Cardiac fibroblast (primary cell): ENCODE measurements at regions not wholly inside any gene's neighbourhood (a gene's known extent, or its start where the extent isn't known, plus 50 kb on each side); places are given as distances from the start of the nearest gene placed in this dataset.

Experiments
- DNase-seq, 2 donors: peaks; one replicate each; pipeline versions ENCODE4 v3.0.0 to v3.0.0-alpha.2; 2010; ENCODE audit warnings: low read depth in 2 of 2
- H3K4me3 ChIP-seq, 2 donors: replicated peaks in 1 of 2; 1 replicate in 1 of 2; 2 replicates in 1 of 2; pipeline ENCODE4 v1.5.1; 2011; ENCODE audit warnings: low read depth in 2 of 2, low read length in 2 of 2, mild to moderate bottlenecking in 2 of 2, moderate library complexity in 1 of 2
- TF ChIP-seq, protein P1 (sequence below): IDR thresholded peaks from one replicate; pipeline ENCODE4 v1.5.1; 2011; ENCODE audit warnings: low read depth, mild to moderate bottlenecking, low read length, inconsistent platforms

DNA sequence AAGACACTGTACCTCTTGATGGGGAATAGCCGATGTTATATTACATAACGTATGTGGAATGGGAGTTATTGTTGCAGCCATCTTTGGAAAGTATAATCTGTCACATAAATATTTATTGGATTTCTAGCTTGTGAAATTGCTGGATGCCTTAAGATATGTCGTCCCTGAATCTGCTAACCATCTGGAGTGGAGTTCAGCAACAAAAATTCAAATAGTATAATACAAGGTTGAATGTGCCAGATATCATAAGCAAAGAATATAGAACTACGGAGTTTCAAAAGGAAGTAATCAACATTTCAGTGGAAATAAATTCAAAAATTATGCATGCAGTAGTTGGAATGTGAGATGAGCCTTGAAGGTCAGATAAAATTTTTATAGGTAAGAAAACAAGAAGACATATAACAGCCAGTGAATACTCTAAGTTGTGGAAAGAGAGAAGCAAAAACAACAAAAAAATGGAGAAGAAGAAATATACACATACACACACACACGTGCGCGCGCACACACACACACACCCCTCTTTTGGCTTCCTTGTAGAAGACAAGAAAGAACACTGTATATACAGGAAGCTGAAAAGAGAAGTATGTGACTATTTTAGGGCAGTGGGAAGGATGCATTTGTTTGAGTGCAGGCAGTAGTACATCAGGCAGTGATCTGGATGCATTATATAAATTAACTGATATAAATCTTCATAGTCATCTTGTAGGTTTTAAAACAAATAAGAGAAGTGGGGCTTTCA lies 516.7 kb downstream of the KCNT2 start:
- H3K4me3 ChIP-seq: no peak overlapping the region
- no peak for DNase-seq
- TF ChIP-seq, protein P1, sequence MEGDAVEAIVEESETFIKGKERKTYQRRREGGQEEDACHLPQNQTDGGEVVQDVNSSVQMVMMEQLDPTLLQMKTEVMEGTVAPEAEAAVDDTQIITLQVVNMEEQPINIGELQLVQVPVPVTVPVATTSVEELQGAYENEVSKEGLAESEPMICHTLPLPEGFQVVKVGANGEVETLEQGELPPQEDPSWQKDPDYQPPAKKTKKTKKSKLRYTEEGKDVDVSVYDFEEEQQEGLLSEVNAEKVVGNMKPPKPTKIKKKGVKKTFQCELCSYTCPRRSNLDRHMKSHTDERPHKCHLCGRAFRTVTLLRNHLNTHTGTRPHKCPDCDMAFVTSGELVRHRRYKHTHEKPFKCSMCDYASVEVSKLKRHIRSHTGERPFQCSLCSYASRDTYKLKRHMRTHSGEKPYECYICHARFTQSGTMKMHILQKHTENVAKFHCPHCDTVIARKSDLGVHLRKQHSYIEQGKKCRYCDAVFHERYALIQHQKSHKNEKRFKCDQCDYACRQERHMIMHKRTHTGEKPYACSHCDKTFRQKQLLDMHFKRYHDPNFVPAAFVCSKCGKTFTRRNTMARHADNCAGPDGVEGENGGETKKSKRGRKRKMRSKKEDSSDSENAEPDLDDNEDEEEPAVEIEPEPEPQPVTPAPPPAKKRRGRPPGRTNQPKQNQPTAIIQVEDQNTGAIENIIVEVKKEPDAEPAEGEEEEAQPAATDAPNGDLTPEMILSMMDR: no peak

DNA sequence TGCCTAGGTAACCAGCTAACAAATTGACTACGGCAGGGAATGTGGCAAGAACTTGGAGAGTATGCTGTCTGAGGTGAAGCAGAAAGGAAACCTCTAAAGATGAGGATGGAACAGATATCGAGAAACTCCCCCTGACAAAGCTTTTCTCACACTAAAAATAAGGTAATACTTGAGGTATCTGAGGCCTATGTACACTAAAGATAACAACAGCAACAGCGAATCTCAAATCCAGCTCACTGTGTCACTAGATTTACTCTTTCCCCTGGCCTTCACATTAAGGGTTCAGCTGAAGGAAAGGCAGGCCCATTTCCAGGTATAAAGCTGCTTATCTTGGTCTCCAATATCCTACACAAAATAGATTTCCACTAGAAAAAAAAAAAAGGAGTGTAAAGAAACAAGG lies 518.0 kb downstream of the KCNT2 start:
- TF ChIP-seq, protein P1: no peak
- H3K4me3 ChIP-seq: no peak overlapping the region
- DNase-seq: no peak

DNA sequence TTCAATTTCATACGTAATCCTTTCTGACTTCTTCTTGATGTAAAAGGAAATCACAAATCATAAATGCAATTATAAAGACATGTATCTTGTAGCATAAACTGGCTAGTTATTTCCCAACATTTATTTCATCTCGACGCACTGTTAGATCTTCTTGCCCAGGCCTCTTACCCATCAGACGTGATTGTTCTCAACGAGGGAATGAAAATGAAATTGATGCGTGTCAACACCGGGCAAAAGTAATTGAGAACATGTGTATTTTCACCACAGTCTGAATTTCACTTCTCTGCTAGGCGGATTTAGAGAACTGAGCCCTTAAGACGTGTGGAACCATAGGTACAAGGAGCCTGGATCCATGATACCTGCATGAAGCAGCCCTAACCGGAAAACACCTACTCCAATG lies 519.7 kb downstream of the KCNT2 start:
- DNase-seq: no peak
- TF ChIP-seq, protein P1: no peak
- no peak overlapping the region for H3K4me3 ChIP-seq

DNA sequence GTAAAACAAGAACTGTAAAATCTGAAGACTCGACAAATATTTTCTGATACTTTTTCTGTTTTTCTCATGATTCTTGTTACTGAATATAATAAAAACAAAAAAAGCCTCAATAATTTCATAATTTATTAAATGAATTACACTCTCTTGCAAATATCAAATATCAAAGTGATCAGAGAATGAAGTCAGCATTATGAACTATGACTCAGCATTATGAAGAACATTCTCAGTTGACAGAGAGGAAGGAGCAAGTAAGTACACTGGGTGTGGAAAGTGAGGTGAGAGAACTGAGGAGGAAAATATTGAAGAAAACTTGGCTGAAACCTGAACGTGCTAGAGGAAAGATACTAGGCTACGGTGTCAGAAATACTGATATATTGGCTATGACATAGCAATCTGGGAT lies 529.5 kb downstream of the KCNT2 start:
- peak; percentile 11 to 16 for DNase-seq
- TF ChIP-seq, protein P1: no peak

DNA sequence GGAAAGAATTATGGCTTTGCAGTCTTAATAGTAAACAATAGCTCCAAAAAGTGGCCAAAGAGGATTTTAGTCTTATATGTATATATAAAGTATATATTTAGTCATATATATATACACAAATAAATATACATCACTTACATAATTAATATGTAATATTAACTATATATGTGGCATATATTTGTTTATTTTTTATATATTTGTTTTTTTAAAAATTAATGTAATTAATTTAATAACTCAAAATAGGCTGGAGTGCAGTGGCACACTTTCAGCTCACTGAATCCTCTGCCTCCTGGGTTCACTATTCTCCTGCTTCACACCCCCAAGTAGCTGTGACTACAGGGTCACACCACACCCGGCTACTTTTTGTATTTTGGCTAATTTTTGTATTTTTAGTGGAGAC lies 532.6 kb downstream of the KCNT2 start:
- DNase-seq: no peak
- TF ChIP-seq, protein P1: no peak
- no peak overlapping the region for H3K4me3 ChIP-seq

More for the DNA sequence above, 529.5 kb downstream of the KCNT2 start:
- H3K4me3 ChIP-seq: no peak overlapping the region

DNA sequence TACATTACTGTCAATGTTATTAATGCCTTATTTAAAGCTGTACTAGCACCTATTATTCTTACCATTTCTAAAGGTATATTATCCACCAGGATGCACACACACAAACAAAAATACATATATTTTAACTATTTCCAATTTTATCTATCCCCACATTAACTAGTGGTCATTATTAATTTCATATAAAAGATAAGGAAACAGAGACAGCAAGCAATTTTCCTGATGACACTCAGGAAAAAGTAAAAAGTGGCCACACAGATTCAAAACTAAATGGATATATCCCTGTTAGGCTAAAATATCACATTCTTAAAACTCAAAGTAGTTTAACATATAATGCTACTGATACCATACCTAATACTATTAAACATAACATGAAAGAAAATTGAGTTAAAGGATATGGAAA lies 534.1 kb downstream of the KCNT2 start:
- TF ChIP-seq, protein P1: no peak
- H3K4me3 ChIP-seq: no peak overlapping the region
- no peak for DNase-seq

DNA sequence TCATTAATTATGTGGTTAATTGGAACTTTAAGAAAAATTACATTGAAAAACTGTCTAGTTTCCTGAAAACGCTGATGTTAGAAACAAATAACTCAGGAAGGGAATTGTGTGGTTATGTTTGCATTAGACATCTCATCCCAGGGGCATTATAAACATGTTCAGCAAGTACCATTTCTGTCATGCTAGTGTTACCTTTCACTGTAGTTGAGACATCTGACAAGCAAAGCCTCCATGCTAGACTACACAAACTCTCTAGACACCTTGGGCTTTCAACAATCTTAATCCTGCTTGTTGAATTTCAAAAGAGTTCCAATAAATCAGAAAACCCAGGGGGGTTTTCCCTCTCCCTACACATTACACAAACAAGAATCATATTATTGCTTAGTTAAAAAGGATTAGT lies 536.8 kb downstream of the KCNT2 start:
- no peak overlapping the region for H3K4me3 ChIP-seq
- TF ChIP-seq, protein P1: no peak
- DNase-seq: no peak
